Activated naive CD4-positive, alpha-beta T cell (primary cell): ENCODE measurements at regions not wholly inside any gene's neighbourhood (a gene's known extent, or its start where the extent isn't known, plus 50 kb on each side); places are given as distances from the start of the nearest gene placed in this dataset.
"Not testable (repeated sequence)": the region's sequence is repeated elsewhere in the genome, so short reads cannot be mapped to it uniquely, and the experiment has no call there.

Experiments
- DNase-seq, 4 experiments: peaks; one replicate each; lab custom pipeline; 2025; lab: John Stamatoyannopoulos, UW

DNA sequence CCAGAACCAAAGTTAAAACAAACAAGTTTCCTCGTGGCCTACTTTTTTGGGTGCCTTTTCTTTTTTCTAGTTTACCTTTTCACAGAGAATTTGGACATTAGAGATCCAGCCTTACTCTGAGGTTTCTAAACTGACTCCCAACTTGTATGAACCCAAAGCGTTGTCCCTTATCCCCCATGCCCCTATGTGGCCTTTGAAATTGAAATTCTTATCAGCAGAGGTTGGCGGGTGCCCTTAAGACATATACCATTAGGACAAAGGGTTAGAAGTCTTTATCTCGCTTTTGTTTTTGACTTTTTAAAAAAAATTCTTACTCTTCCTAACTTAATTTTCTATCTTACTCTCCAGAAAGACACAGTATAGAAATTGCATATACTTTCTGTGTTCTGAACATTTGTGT, 76.3 kb upstream of the C7orf33 start:
- DNase-seq, result no peak

DNA sequence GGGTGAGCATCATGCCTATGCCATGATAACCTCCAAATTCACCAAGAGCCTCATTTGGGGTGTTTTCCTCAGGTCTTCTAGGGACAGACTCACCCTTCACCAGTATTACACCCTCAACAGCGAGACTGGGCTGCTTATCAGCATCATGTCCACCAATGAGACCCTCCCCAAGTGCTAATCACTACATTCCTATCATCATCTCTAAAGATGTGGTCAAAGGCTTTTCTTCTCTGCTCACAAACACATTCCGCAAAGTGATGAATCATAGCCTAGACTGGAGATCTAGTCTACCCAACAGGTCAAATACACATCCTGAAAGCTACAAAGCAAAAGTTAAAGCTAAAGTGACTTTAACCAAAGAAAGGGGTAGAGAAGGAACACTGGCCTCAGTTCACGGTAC, 75.3 kb upstream of the C7orf33 start:
- DNase-seq, result no peak

DNA sequence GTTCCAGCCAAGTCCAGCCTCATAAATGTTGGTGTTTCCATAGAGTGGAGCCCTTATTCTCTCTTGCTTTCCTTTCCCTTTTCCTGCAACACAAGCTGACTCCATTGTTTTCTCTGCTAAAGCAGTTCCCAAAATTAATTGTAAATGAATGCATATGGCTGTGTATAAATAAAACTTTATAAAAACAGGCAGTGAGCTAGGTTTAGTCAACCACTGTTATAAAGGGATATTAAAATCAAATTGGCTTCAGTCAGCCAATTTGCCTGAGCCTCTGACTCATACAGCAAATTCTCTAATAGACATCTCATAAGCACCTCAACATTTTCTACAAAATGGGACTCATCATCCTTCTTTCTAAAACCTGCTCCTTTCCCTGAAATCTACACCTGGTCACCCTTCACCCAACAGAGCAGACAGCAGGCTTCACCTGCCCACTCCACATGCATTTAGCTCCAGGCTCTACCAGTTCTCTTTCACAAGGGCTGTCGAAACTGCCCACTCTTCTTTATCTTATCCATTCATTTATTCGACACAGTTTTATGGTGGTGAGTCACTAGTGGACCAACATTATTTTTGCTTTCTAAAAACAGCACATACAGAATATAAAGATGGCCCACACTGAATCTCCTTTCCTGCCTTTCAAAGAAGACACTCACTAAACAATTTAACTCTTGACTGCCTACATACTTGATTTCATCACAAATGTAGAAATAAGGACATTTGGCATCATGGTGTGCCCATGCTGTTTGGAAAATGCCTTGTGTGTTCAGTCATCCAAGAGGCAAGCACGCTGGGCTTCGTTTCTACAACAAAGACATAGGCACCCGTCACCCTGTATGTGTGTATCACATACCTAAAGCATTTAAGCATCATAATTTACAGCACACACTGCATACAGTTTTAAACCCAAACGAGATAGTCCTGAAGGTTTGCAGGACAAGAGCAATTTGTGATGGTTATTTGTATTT, 74.6 kb upstream of the C7orf33 start:
- DNase-seq, result no peak

DNA sequence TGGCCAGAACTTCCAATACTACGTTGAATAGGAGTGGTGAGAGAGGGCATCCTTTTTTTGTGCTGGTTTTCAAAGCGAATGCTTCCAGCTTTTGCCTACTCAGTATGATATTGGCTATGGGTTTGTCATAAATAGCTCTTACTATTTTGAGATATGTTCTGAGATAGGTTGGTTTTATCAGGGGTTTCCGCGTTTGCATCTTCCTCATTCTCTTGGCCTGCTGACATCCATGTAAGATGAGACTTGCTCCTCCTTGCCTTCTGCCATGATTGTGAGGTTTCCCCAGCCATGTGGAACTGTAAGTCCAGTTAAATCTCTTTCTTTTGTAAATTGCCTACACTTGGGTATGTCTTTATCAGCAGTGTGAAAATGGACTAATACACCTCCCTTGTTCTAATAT, 71.2 kb upstream of the C7orf33 start:
- not testable (repeated sequence) for DNase-seq

DNA sequence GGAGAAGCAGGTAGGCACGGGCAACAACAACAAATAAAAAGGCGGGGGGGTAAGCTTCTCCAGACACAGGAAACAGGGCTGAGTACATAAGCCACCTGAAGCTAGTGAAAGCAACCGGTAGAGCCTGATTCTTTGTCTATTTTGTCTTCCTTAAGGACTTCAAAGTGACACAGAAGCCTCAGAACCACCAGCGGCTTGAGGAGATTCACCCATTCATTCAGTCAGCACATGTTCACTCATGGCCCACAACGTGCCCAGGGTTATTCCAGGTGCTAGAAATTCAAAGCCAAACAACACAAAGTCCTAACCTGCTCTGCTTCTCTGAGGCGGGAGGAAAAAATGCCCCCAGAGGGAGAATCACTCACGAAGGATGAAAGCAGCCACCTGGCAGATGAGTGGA, 69.3 kb upstream of the C7orf33 start:
- no peak for DNase-seq

DNA sequence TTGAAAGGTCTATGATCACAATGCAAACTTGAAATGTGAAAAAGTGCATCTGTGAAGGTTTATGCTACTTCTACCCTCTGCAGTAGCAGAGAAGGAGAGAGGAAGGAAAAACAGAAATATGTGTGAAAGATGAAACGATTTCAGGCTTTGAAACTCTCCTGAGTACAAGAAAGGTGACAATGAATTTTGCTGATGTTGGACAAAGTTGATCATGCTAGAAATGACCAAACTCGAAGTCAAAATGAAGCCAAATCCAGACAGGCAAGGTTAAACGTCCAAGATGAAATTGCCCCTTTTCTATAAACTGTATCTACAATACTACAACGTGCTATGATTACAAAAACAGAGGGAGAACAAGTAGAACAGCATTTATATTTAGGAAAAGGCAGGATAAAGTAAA, 67.0 kb upstream of the C7orf33 start:
- DNase-seq, result no peak

DNA sequence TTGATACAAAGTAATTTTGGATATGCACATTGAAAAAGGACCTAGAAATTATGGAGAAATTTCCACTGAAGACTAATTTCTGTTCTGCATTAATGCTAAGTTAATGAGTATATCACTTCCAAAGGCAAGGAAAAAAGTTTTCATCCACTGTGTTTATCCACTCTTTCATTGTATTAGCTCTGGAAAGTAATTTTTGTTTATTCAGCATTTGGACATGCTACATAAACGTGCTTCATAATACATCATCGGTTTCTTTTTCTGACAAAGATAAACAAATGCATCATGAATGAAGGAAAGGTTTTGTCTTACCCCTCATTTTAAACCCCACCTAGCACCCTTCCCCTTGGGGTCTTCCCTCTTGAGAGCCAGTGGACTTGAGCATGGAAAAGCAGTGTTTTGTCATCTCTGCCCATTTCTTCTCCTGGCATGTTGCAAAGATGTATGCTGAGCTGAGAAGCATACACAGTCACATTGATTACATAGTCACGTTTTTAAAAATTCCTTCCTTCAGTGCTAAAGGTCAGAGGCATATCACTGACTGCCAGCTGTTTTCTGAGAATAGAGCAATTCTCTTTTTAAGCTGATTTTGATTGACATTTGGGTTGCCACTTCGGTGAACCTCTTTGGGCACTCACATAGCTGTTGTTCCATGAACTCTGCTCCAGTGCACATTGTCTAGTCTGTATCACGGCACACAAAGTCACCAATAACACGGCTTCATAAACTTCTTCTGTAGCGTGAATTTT, 65.9 kb upstream of the C7orf33 start:
- no peak for DNase-seq

DNA sequence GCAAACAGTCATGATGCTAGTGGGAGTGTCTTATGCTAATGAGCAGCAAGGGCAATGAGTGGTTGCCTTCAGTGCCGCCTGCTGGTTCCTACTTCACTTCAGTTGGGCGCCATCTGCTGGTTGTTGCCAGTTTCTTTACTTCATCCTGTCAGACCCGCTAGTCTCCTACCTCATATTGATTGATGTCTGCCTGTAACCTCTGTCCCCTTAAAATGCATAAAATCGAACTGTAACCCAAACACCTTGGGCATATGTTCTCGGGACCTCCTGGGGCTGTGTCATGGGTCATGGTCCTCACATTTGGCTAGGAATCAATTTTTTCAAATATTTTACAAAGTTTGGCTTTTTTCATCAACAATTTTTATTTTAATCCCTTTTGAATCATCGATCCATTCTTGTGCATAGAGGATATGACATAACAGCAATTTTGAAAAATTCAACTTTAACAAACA, 62.8 kb upstream of the C7orf33 start:
- DNase-seq, result peak; percentile 28 to 67 (median 60)

DNA sequence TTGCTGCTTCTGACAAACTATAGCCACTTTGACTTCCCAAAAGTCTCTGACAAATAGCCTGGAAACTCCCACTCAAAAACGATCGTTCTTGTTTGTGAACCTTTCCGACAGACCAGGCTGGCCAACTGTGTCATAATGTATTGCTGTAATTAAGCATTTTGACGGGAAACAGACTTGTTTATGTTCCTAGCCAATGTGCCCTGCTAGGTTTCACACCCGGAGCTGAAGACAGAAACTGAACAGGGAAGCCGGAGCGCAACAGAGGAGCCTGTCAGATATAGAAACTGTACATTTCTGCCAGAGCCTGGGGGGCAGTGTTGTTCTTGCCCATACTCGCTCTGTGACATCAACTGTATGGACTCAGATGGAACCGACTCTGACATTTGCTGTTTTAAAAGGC, 55.3 kb upstream of the C7orf33 start:
- DNase-seq, result no peak

DNA sequence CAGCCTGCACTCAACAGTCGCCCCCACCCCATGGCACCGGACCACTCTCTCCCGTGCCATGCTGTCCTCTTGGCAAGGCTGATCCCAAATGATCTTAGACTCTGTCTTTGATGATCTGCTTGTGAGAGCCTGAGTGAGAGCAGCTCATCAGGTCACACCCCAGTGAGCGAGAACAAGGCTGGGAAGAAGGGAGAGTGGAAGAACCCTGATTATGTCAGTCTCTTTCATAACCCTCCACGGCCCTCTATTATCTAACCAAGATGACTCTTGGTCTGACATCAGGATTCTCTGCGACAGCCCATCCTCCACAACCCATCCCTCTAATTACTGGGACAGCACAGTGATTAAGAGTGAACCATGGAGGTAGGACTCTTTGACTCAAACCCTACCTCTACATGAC, 53.1 kb upstream of the C7orf33 start:
- no peak for DNase-seq

DNA sequence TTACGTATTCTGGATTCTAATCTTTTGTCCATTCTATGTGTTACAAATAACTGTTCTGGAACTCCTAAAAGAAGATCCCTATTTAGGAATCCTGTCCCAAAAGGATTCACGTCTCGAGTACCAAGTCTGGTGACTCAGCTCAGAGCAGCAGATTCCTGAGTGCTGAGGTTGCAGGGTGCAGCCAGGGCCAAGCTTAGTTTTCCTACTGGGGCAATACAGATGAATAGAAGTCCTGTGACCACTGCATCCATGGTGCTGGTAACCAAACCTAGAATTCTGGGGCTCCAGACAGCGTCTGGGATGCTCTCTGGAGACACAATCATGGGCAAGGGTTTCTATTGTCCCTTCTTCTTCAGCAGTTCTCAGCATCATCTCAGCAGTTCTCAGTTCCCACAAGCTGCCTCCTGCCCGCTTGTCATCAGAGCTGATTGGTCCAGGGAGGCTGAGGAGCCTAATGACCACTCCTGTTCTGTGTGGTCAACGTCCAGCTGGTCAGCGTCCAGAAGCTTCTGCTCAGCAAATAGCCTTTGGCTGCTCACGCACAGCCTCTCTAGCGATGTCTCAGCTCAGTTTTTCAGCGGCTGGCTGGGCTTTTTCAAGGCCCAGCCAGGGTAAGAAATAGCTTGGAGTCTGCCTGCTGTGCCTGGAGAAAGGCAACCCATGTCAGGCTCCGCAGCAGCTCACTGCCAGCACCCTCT, 50.4 kb upstream of the C7orf33 start:
- no peak for DNase-seq
